GM21381 (cell line): ENCODE measurements at regions not wholly inside any gene's neighbourhood (a gene's known extent, or its start where the extent isn't known, plus 50 kb on each side); places are given as distances from the start of the nearest gene placed in this dataset.

ENCODE experiments used
- ATAC-seq: cut with Tn5 transposase; IDR thresholded peaks from one replicate; pipeline ENCODE4 v1.9.1; 2021; ENCODE audit warnings: mild to moderate bottlenecking, moderate library complexity; ENCODE audit not compliant: unreplicated experiment

GRCh38 chr7:145681159-145681558 is 435.4 kb upstream of the CNTNAP2 start:
- ATAC-seq: no peak

- no peak for ATAC-seq
Observed at GRCh38 chr7:145665499-145666258, 450.9 kb upstream of the CNTNAP2 start.

DNA sequence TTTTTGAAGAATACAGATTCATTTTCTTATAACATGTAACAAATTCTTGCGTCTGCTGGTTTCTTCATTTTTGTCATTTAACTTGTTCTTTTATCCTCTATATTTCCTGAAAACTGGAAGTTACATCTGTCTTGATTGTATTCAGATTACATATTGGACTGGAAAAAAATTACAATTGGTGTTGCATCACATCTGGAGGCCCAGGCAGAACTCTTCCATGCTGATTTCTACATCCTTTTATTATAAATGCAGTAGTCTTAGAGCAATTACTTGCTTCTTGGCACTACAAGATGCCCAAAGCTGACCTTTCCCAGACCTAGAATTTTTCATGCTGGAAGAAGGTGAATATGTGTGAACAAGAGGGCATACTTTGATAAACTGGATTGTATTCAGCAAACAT is 460.9 kb upstream of the CNTNAP2 start:
- ATAC-seq: no peak

- ATAC-seq: no peak
Observed at GRCh38 chr7:145645135-145645515, 471.5 kb upstream of the CNTNAP2 start.

GRCh38 chr7:145644426-145645134 is 472.0 kb upstream of the CNTNAP2 start:
- ATAC-seq: no peak

DNA sequence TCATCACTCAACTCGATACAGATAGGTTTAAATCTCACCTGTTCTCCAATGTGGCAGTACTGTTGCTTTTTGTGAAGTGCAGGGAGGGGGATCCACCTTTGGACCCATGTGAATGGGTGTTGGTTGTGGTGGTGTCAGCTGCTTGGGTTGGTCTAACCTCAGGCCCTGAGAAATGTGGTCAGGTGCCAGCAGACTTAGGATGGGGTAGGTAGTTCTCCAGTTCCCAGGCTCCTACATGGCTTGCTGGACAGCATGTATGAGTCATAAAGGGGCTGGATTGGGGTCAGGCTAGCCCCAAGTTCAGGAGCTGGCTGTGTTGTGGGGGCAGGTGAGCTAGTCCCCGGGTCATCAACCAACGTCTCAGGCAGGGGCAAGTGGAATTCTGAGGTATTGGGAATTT is 472.6 kb upstream of the CNTNAP2 start:
- ATAC-seq: no peak

DNA sequence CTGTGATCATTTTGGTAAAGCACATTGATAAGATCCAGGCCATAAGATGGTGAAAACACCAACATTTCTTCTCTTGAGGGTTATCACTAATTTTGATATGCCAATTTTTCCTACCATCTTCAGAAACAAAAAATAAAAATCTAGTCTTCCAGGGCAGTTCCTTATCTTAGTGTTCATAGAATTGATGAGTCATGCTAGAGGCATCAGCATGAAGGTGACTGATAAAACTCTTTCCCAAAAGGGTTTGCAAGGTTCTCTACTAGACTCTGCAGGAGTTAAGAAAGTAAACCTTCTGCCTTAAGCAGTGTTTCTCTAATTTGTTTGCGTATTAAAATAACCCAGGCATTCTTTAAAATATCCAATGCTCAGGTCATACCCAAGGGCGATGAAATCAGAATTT is 483.1 kb upstream of the CNTNAP2 start:
- ATAC-seq: no peak

DNA sequence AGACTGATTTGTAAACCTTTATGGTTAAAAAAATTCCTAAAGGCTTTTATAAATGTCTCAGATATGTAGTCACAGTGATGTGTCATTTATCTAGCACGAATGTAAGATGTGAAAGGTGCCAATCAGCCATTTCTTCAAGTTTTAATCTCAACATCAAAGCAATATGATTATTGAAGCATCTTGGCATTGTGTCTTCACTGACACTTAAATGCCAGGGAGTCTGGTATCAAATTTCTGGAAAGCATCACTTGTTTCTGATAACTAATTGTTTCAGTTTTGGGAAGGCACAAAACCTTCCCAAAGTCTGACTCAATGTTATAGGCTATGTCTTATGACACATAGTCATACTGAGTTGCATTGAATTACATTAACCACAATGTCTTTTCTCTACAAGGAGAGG is 492.0 kb upstream of the CNTNAP2 start:
- ATAC-seq: no peak

DNA sequence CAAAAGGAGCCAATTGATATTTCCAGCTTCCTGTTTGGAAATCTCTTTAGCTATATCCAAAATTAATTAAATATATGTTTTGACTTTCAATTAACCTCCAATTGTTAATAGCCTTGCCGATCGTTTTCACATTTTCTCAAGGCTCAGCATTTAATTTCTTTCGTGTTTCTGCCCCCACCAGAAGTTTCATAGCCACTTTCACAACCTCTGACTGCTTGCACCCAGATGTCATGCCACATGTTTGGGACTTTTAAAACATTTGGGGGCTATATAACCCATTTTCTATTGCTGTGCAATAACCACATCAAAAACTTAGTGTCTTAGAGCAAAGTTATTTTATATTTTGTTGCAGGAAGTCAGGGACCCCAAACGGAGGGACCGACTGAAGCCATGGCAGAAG is 510.6 kb upstream of the CNTNAP2 start:
- ATAC-seq: no peak

DNA sequence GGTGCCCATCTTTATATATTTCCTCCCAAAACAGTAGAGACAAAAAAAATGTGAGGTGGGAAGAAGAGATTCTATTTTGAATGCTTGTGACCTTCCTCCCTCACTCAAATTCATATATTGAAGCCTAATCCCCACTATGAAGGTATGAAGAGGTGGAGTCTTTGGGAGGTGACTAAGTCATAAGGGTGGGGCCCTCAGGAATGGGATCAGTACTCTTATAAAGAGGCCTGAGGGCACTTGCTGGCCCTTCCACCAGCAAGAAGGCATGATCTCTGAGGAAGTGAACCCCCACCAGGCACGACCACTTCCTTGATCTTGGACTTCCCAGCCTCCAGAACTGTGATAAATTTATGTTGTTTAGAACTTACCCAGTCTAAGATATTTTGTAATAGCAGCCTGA is 517.2 kb upstream of the CNTNAP2 start:
- ATAC-seq: no peak

DNA sequence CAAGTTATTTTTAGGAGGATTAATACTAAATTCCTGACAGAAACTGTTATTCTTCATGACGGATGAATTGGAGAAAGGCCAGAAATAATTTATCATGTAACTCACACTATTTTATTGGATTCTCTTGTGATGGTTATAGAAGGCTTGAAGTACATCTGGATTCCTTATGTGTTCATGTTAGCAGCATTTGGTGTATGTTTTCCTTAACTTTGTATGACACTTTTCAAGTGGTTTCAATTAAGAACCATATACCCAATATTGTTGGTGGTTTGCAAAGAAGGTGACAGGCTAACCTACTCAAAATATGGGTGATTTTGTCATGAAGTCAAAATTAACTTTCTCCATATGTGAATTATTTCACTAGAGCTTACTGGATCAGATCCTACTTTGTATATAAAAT is 532.2 kb upstream of the CNTNAP2 start:
- ATAC-seq: no peak

GRCh38 chr7:145582742-145583303 is 533.8 kb upstream of the CNTNAP2 start:
- no peak for ATAC-seq

- ATAC-seq: no peak
Observed at GRCh38 chr7:145557805-145558204, 558.8 kb upstream of the CNTNAP2 start.

- no peak for ATAC-seq
Observed at GRCh38 chr7:145543242-145543641, 573.4 kb upstream of the CNTNAP2 start.

DNA sequence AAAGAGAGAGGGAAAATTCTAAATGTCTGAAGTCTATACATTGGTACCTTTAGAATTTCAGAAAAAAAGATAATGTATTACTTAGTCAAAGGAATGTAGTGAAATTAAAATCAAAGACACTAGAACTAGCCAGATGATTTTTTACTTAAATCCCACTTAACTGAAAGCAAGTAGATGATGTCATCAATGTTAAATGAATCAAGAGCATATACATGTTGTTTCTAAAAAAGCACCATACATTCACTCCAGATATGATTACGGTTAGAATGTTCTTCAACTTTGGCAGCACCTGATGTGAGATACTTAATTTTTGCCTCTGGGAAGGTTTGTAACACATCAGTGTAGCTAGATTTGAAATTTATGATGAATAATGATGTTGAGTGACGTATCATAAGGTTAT is 576.7 kb upstream of the CNTNAP2 start:
- no peak for ATAC-seq

GRCh38 chr7:145534301-145534700 is 582.3 kb upstream of the CNTNAP2 start:
- no peak for ATAC-seq

DNA sequence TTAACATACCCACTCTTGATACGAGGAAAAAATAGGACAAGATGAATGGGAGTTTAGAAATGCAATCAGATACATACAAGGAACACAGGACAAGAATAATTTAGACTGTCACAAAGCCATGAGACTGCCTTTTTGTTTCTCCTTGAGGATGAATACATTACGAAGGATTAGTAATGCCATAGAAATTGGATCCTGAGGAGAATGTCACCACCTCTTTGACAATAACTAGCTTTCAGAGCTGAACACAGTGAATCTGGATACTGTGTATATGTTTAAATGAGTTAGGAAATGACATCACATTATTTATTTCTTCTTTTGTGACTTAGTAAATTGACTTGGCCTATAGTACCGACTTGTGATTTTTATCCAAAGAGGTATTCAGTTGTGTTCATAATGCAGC is 596.3 kb upstream of the CNTNAP2 start:
- no peak for ATAC-seq

GRCh38 chr7:145511004-145511403 is 605.6 kb upstream of the CNTNAP2 start:
- ATAC-seq: no peak

DNA sequence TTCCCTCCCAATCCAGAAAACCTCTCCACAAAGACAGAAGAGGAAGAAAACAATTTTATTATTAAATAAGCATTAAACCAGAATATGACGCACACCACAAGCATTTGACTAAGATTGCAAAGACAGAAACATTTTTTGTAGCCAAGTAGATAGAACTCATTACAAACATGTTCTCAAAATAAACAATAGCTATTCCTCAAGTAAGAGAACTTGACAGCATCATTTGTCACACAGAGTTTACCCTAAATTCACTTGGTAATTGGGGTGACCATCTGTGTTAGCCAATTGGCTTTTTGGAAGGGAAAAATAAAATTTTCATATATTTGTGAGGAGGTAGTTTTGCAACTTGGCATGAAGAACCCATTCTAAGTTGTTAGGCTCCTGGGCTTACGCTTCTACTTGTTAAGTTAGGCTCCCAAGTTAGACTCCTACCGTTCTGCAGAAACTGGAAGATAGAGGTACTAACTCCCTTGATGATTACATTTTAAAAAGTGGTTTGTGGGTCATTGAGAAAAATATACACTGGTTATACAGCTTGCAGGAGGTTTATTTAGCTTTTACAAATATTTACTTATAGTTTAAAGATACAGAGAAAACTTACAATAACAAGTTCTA is 618.6 kb upstream of the CNTNAP2 start:
- ATAC-seq: no peak

GRCh38 chr7:145490356-145490755 is 626.2 kb upstream of the CNTNAP2 start:
- no peak for ATAC-seq

DNA sequence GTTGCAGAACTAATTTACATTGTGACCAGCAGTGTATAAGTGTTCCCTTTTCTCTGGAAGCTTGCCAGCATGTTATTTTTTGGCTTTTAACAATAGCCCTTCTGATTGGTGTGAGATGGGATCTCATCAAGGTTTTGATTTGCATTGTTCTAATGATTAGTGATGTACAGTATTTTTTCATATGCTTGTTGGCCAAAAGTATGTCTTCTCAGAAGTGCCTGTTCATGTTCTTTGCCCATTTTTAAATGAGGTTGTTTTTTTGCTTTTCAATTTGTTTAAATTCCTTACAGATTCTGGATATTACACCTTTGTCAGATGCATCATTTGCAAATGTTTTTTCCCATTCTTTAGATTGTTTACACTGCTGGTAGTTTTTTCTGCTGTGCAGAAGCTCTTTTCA is 627.0 kb upstream of the CNTNAP2 start:
- no peak for ATAC-seq

DNA sequence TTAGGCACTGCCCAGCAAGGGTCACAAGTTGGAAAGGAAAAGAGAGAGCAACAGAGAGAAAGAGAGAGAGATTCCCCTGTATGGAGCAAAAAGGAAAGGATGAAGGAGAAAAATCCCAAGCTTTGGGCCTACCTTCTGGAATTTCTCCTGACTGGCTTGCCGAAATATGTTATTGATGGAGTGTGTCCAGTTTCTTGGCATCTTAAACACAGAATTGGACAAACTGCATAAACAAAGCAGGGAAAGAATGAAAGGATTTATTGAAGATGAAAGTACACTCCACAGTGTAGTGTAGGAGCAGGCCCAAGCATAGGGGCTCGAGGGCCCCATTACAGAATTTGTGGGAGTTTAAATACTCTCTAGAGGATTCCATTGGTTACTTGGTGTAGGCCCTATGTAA is 627.8 kb upstream of the CNTNAP2 start:
- ATAC-seq: no peak
